H1 (cell line): ENCODE measurements at regions not wholly inside any gene's neighbourhood (a gene's known extent, or its start where the extent isn't known, plus 50 kb on each side); places are given as distances from the start of the nearest gene placed in this dataset.

Experiments used
- CTCF ChIA-PET: fragments of 300-600 bp; sonication (Branson Sonifier 250); formaldehyde crosslinking; loops from one replicate; lab custom pipeline; 2021; ENCODE audit not compliant: partially characterized antibody; lab: Charles Lee
- POLR2A ChIA-PET: fragments of 300-600 bp; sonication (Branson Sonifier 250); formaldehyde crosslinking; loops from one replicate; lab custom pipeline; 2021; ENCODE audit warnings: inconsistent platforms; ENCODE audit not compliant: partially characterized antibody; lab: Charles Lee
- DNase-seq, 2 experiments: peaks; one replicate each; pipeline versions ENCODE4 v3.0.0 to v3.0.0-alpha.2; 2010 to 2022; ENCODE audit warnings: low spot score in 2 of 2, low read depth in 1 of 2, mixed read lengths in 1 of 2
- FAIRE-seq: peaks from 2 replicates; lab custom pipeline; 2011; peaks lifted over from hg19 to GRCh38; lab: Jason Lieb, UNC
- H2AFZ ChIP-seq: 2 replicates; pipeline ENCODE4 v1.8.1; 2012; ENCODE audit warnings: low read length, inconsistent platforms
- H2AK5ac ChIP-seq: 2 replicates; pipeline ENCODE4 v1.6.1; 2013; ENCODE audit warnings: low read depth, low read length
- H2BK120ac ChIP-seq: replicated peaks from 2 replicates; pipeline ENCODE3; 2013; ENCODE audit warnings: low read depth, low read length, inconsistent platforms
- H2BK12ac ChIP-seq: 2 replicates; pipeline ENCODE4 v1.6.1; 2013; ENCODE audit warnings: low read depth, low read length
- H2BK15ac ChIP-seq: 2 replicates; pipeline ENCODE4 v1.6.1; 2013; ENCODE audit warnings: low read length
- H2BK20ac ChIP-seq: 2 replicates; pipeline ENCODE4 v1.6.1; 2013; ENCODE audit warnings: low read length
- H2BK5ac ChIP-seq: 2 replicates; pipeline ENCODE4 v1.6.1; 2013; ENCODE audit warnings: low read depth, low read length
- H3K14ac ChIP-seq: 2 replicates; pipeline ENCODE4 v1.6.1; 2013; ENCODE audit warnings: inconsistent platforms; ENCODE audit not compliant: insufficient read length
- H3K18ac ChIP-seq: 2 replicates; pipeline ENCODE4 v1.6.1; 2013; ENCODE audit warnings: low read length; ENCODE audit errors: extremely low read depth
- H3K23ac ChIP-seq: 2 replicates; pipeline ENCODE4 v1.6.1; 2013; ENCODE audit warnings: inconsistent platforms; ENCODE audit not compliant: insufficient read length
- H3K23me2 ChIP-seq: 2 replicates; pipeline ENCODE4 v1.6.1; 2013; ENCODE audit warnings: low read depth, low read length
- H3K27ac ChIP-seq: 2 replicates; pipeline ENCODE4 v1.6.1; 2011; ENCODE audit warnings: low read depth, low read length, inconsistent platforms
- H3K27me3 ChIP-seq, 4 experiments: replicated peaks in 1 of 4; 1 replicate in 1 of 4; 2 replicates in 3 of 4; pipeline versions ENCODE4 v1.6.1 to v1.8.1; 2011 to 2013; ENCODE audit warnings: low read length in 3 of 4, mild to moderate bottlenecking in 3 of 4, inconsistent platforms in 2 of 4, mixed read lengths in 2 of 4, moderate library complexity in 1 of 4; ENCODE audit not compliant: control insufficient read depth in 3 of 4, insufficient read depth in 3 of 4; ENCODE audit errors: extremely low read depth in 1 of 4
- H3K36me3 ChIP-seq, 4 experiments: 2 replicates each; pipeline versions ENCODE4 v1.6.1 to v1.8.1; 2011 to 2013; ENCODE audit warnings: mild to moderate bottlenecking in 4 of 4, low read length in 3 of 4, moderate library complexity in 2 of 4, control low read depth in 1 of 4, inconsistent platforms in 1 of 4; ENCODE audit not compliant: insufficient read depth in 4 of 4, control insufficient read depth in 2 of 4
- H3K4ac ChIP-seq: replicated peaks from 2 replicates; pipeline ENCODE3; 2013; ENCODE audit warnings: low read length, low read depth, mixed read lengths, inconsistent platforms; ENCODE audit not compliant: insufficient read length
- H3K4me1 ChIP-seq, 4 experiments: replicated peaks in 1 of 4; 1 replicate in 1 of 4; 2 replicates in 3 of 4; pipeline versions ENCODE4 v1.6.1 to v1.8.1; 2011 to 2013; ENCODE audit warnings: low read length in 3 of 4, inconsistent platforms in 2 of 4, mixed read lengths in 1 of 4; ENCODE audit not compliant: insufficient read depth in 4 of 4, control insufficient read depth in 3 of 4
- H3K4me2 ChIP-seq, 2 experiments: 2 replicates each; pipeline versions ENCODE4 v1.6.1 to v1.8.1; 2011 to 2013; ENCODE audit warnings: low read depth in 2 of 2, low read length in 2 of 2, control low read depth in 1 of 2, inconsistent platforms in 1 of 2, mild to moderate bottlenecking in 1 of 2; ENCODE audit not compliant: insufficient read depth in 1 of 2
- H3K4me3 ChIP-seq, 4 experiments: fragments of 200-600, 300-600 bp in 1 of 4; sonication (generic), shearing (Covaris generic), sonication (Bioruptor Twin) in 1 of 4; 2 replicates each; pipeline versions ENCODE4 v1.5.1 to v1.8.1; 2011 to 2016; ENCODE audit warnings: low read length in 4 of 4, low read depth in 3 of 4, control low read depth in 2 of 4, inconsistent platforms in 2 of 4, mild to moderate bottlenecking in 2 of 4, mixed read lengths in 1 of 4, moderate library complexity in 1 of 4; ENCODE audit not compliant: insufficient read depth in 2 of 4; ENCODE audit errors: extremely low read depth in 1 of 4
- H3K56ac ChIP-seq: replicated peaks from 2 replicates; pipeline ENCODE3; 2013; ENCODE audit warnings: low read depth, mild to moderate bottlenecking, mixed read lengths, low read length, inconsistent platforms; ENCODE audit not compliant: insufficient read length
- H3K79me1 ChIP-seq: 2 replicates; pipeline ENCODE4 v1.6.1; 2013; ENCODE audit warnings: low read depth, low read length, control low read depth
- H3K79me2 ChIP-seq, 2 experiments: 2 replicates each; pipeline versions ENCODE4 v1.6.1 to v1.8.1; 2012 to 2013; ENCODE audit warnings: low read length in 2 of 2, mild to moderate bottlenecking in 2 of 2, inconsistent platforms in 1 of 2; ENCODE audit not compliant: insufficient read depth in 2 of 2, control insufficient read depth in 1 of 2
- H3K9ac ChIP-seq, 4 experiments: replicated peaks in 1 of 4; 1 replicate in 1 of 4; 2 replicates in 3 of 4; pipeline versions ENCODE4 v1.6.1 to v1.8.1; 2011 to 2013; ENCODE audit warnings: low read depth in 3 of 4, low read length in 3 of 4, control low read depth in 2 of 4, mild to moderate bottlenecking in 2 of 4, moderate library complexity in 2 of 4, inconsistent platforms in 1 of 4; ENCODE audit errors: extremely low read depth in 1 of 4
- H3K9me3 ChIP-seq, 2 experiments: 2 replicates each; pipeline versions ENCODE4 v1.6.1 to v1.8.1; 2012 to 2013; ENCODE audit warnings: mild to moderate bottlenecking in 2 of 2, moderate library complexity in 2 of 2, control low read depth in 1 of 2, inconsistent platforms in 1 of 2, low read depth in 1 of 2, low read length in 1 of 2, mixed read lengths in 1 of 2; ENCODE audit not compliant: insufficient read depth in 2 of 2
- H4K20me1 ChIP-seq, 2 experiments: replicated peaks in 1 of 2; 2 replicates each; pipeline versions ENCODE3 to v1.8.1; 2011 to 2013; ENCODE audit warnings: inconsistent platforms in 2 of 2, low read length in 2 of 2, mild to moderate bottlenecking in 1 of 2; ENCODE audit not compliant: insufficient read depth in 2 of 2, control insufficient read depth in 1 of 2
- H4K5ac ChIP-seq: 2 replicates; pipeline ENCODE4 v1.6.1; 2013; ENCODE audit warnings: low read length, low read depth, mixed read lengths, inconsistent platforms; ENCODE audit not compliant: insufficient read length
- H4K8ac ChIP-seq: 2 replicates; pipeline ENCODE4 v1.8.0; 2013; ENCODE audit warnings: mild to moderate bottlenecking, moderate library complexity, low read length, inconsistent platforms; ENCODE audit not compliant: insufficient read depth; ENCODE audit errors: extremely low read depth
- H4K91ac ChIP-seq: replicated peaks from 2 replicates; pipeline ENCODE3; 2013; ENCODE audit warnings: low read length, mixed read lengths, inconsistent platforms; ENCODE audit not compliant: insufficient read length
- CHD1 ChIP-seq: IDR thresholded peaks from 2 replicates; pipeline ENCODE4 v1.6.1; 2012; ENCODE audit warnings: low read depth, low read length, improper control_type of control experiment
- NRF1 ChIP-seq: IDR thresholded peaks from 2 replicates; pipeline ENCODE4 v1.6.1; 2011; ENCODE audit warnings: mild to moderate bottlenecking, low read depth, low read length, improper control_type of control experiment
- SIRT6 ChIP-seq: IDR thresholded peaks from one replicate; pipeline ENCODE4 v1.7.1; 2012; ENCODE audit warnings: low read length, inconsistent platforms
- WGBS, 2 experiments: shearing (Covaris generic) in 1 of 2; methylation state at CpG; one replicate each; pipeline versions ENCODE4 v1.1.6 to v1.1.7; 2013 to 2015; ENCODE audit warnings: low lambda C conversion rate in 2 of 2, mixed read lengths in 2 of 2, inconsistent platforms in 1 of 2, low coverage in 1 of 2, missing lambda C conversion rate in 1 of 2; ENCODE audit not compliant: insufficient replicate concordance in 2 of 2, insufficient coverage in 1 of 2, insufficient read length in 1 of 2; ENCODE audit errors: extremely low coverage in 1 of 2, missing lambda C conversion rate in 1 of 2; 5-methylcytosine and 5-hydroxymethylcytosine counted together
- TF ChIP-seq, protein P1 (sequence below): IDR thresholded peaks from 2 replicates; pipeline ENCODE4 v1.6.1; 2011; ENCODE audit warnings: low read length, improper control_type of control experiment
- TF ChIP-seq, protein P2 (sequence below): IDR thresholded peaks from 2 replicates; pipeline ENCODE4 v1.6.1; 2012; ENCODE audit warnings: inconsistent platforms

DNA sequence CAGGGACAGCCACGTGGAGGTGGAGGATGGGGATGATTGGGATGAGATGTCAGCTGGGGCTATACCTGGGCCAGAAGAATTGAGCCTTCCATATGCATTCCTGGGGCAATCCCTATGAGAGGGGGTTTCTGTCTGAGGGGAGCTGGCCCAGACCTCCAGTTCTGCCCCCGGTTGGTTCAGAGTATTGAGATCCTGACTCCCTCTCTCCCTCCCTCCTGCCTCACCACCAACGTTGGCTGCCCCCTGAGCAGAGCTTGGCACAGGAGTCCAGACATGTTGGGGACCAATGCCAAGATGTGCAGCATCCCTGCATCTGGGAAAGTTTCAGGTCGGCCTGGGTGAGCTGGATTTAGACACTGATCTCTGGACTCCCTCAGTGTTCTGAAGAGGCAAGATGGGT, 575.2 kb upstream of the MKI67 start:
- DNase-seq (no peak), FAIRE-seq (no peak)
- no peak overlapping the region for H2BK5ac ChIP-seq
- no peak overlapping the region for H2BK20ac ChIP-seq
- no peak overlapping the region for H3K18ac ChIP-seq
- no peak overlapping the region for H3K4ac ChIP-seq
- no peak overlapping the region for H2AFZ ChIP-seq
- no peak overlapping the region for H3K23ac ChIP-seq
- no peak overlapping the region for H4K8ac ChIP-seq
- H3K4me2 ChIP-seq: no peak overlapping the region
- H3K27ac ChIP-seq: no peak overlapping the region
- H3K4me3 ChIP-seq: no peak overlapping the region
- no peak overlapping the region for H2AK5ac ChIP-seq
- no peak overlapping the region for H2BK15ac ChIP-seq
- no peaks in the 10 kb centered on the region for H3K27me3 ChIP-seq
- H4K20me1 ChIP-seq: no peaks in the 10 kb centered on the region
- no peak overlapping the region for H4K5ac ChIP-seq
- no peaks in the 10 kb centered on the region for H3K79me2 ChIP-seq
- no peak overlapping the region for H2BK120ac ChIP-seq
- TF ChIP-seq SIRT6: no peak
- TF ChIP-seq NRF1: no peak
- no peak for TF ChIP-seq CHD1
- TF ChIP-seq, protein P1, sequence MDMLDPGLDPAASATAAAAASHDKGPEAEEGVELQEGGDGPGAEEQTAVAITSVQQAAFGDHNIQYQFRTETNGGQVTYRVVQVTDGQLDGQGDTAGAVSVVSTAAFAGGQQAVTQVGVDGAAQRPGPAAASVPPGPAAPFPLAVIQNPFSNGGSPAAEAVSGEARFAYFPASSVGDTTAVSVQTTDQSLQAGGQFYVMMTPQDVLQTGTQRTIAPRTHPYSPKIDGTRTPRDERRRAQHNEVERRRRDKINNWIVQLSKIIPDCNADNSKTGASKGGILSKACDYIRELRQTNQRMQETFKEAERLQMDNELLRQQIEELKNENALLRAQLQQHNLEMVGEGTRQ: no peak
- TF ChIP-seq, protein P2, sequence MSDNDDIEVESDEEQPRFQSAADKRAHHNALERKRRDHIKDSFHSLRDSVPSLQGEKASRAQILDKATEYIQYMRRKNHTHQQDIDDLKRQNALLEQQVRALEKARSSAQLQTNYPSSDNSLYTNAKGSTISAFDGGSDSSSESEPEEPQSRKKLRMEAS: no peak
- CTCF ChIA-PET: interaction anchor here (0.6 to 1.3 kb wide), 3 partner anchors 32 to 434 kb away, joined by 3 to 4 read pairs (median 3); no protein-coding TSS in a partner anchor
- no peaks in the 10 kb centered on the region for H3K79me1 ChIP-seq
- 58% methylated on average over 4 of the region's 4 CpGs; no CpG with 5 or more reads in 1 of the 2 experiments for WGBS, 2 experiments
- H3K36me3 ChIP-seq: no peaks in the 10 kb centered on the region
- no peaks in the 10 kb centered on the region for H3K23me2 ChIP-seq
- peaks cover 0 to 2% (median 0%) of the 10 kb centered on the region in 4 experiments; a peak in 2 of 7 replicates for H3K4me1 ChIP-seq
- no peak overlapping the region for H3K56ac ChIP-seq
- H3K9me3 ChIP-seq: no peaks in the 10 kb centered on the region
- H3K14ac ChIP-seq: no peak overlapping the region
- H4K91ac ChIP-seq: no peak overlapping the region
- POLR2A ChIA-PET: no interaction called here
- no peak overlapping the region for H3K9ac ChIP-seq
- no peak overlapping the region for H2BK12ac ChIP-seq
